Endodermal cell (in vitro differentiated cells): ENCODE measurements at regions not wholly inside any gene's neighbourhood (a gene's known extent, or its start where the extent isn't known, plus 50 kb on each side); places are given as distances from the start of the nearest gene placed in this dataset.

ENCODE experiments used
- DNase-seq: peaks from one replicate; pipeline ENCODE4 v3.0.0-alpha.2; 2017
- H3K27ac ChIP-seq: 2 replicates; pipeline ENCODE4 v1.5.1; 2013; ENCODE audit warnings: mild to moderate bottlenecking, low read depth, low read length, moderate library complexity
- H3K27me3 ChIP-seq: 2 replicates; pipeline ENCODE4 v1.6.1; 2013; ENCODE audit warnings: mild to moderate bottlenecking, low read length, moderate library complexity; ENCODE audit not compliant: insufficient read depth, control insufficient read depth, poor library complexity, severe bottlenecking
- H3K36me3 ChIP-seq: 2 replicates; pipeline ENCODE4 v1.7.0; 2013; ENCODE audit warnings: mild to moderate bottlenecking, low read length, moderate library complexity; ENCODE audit not compliant: control insufficient read depth, insufficient read depth
- H3K4me1 ChIP-seq: one replicate; pipeline ENCODE4 v1.7.0; 2013; ENCODE audit warnings: low read length; ENCODE audit not compliant: control insufficient read depth, insufficient read depth
- H3K4me3 ChIP-seq: 2 replicates; pipeline ENCODE4 v1.5.1; 2013; ENCODE audit warnings: mild to moderate bottlenecking, low read length, moderate library complexity
- H3K9ac ChIP-seq: 2 replicates; pipeline ENCODE4 v1.6.1; 2013; ENCODE audit warnings: mild to moderate bottlenecking, low read length, moderate library complexity; ENCODE audit not compliant: poor library complexity, severe bottlenecking; ENCODE audit errors: extremely low read depth
- H3K9me3 ChIP-seq: 2 replicates; pipeline ENCODE4 v1.6.1; 2013; ENCODE audit warnings: mild to moderate bottlenecking, low read length, moderate library complexity; ENCODE audit not compliant: control insufficient read depth
- H3K27ac Mint-ChIP-seq: 2 replicates; pipeline ENCODE4 v1.8.0; 2020; ENCODE audit warnings: mixed read lengths
- H3K27me3 Mint-ChIP-seq: 2 replicates; pipeline ENCODE4 v1.8.0; 2021; ENCODE audit warnings: mild to moderate bottlenecking, mixed read lengths; ENCODE audit not compliant: insufficient read depth
- H3K36me3 Mint-ChIP-seq: 2 replicates; pipeline ENCODE4 v1.8.0; 2020; ENCODE audit warnings: low read depth, mixed read lengths
- H3K4me1 Mint-ChIP-seq: 2 replicates; pipeline ENCODE4 v1.8.0; 2020; ENCODE audit warnings: mixed read lengths
- H3K4me3 Mint-ChIP-seq: 2 replicates; pipeline ENCODE4 v1.8.0; 2020; ENCODE audit warnings: mild to moderate bottlenecking, moderate library complexity, mixed read lengths
- H3K9me3 Mint-ChIP-seq: 2 replicates; pipeline ENCODE4 v1.8.0; 2020; ENCODE audit warnings: mild to moderate bottlenecking, mixed read lengths
- CTCF ChIP-seq: fragments of 200-600 bp; sonication (generic); conservative IDR thresholded peaks from 2 replicates; pipeline ENCODE4 v1.5.0; 2021; ENCODE audit warnings: antibody characterized with exemption, mild to moderate bottlenecking
- WGBS, 2 experiments: methylation state at CpG; one replicate each; pipeline versions ENCODE4 v1.1.5 to v1.1.7; 2013; ENCODE audit warnings: missing lambda C conversion rate in 2 of 2, mixed read lengths in 1 of 2; ENCODE audit not compliant: insufficient coverage in 1 of 2, insufficient read length in 1 of 2; 5-methylcytosine and 5-hydroxymethylcytosine counted together

- Histone ChIP-seq H3K4me3 (no peak overlapping the region), H3K4me1 (no peaks in the 10 kb centered on the region), H3K36me3 (no peaks in the 10 kb centered on the region), H3K27ac (no peak overlapping the region), H3K9me3 (no peaks in the 10 kb centered on the region), H3K9ac (no peak overlapping the region), H3K27me3 (no peaks in the 10 kb centered on the region)
- H3K4me3 Mint-ChIP-seq, result no peak overlapping the region
- H3K27ac Mint-ChIP-seq, result no peak overlapping the region
- H3K9me3 Mint-ChIP-seq, result no peaks in the 10 kb centered on the region
- DNase-seq, result no peak
- TF ChIP-seq CTCF, result no peak
- 76 to 92% methylated on average over 2 to 4 of the region's 4 CpGs for WGBS, 2 experiments
- H3K36me3 Mint-ChIP-seq, result no peaks in the 10 kb centered on the region
- H3K4me1 Mint-ChIP-seq, result no peaks in the 10 kb centered on the region
- no peaks in the 10 kb centered on the region for H3K27me3 Mint-ChIP-seq
These were observed 356.1 kb upstream of the ZEB2 start for GRCh38 chr2:144876013-144876412.

GRCh38 chr2:144875290-144875969 lies 355.5 kb upstream of the ZEB2 start:
- TF ChIP-seq CTCF, result no peak
- no peak overlapping the region for H3K4me3 Mint-ChIP-seq
- no peaks in the 10 kb centered on the region for H3K36me3 ChIP-seq
- H3K4me1 ChIP-seq, result no peaks in the 10 kb centered on the region
- no peak overlapping the region for H3K27ac ChIP-seq
- H3K9ac ChIP-seq, result no peak overlapping the region
- H3K36me3 Mint-ChIP-seq, result no peaks in the 10 kb centered on the region
- no peak overlapping the region for H3K27ac Mint-ChIP-seq
- no peaks in the 10 kb centered on the region for H3K9me3 ChIP-seq
- no peaks in the 10 kb centered on the region for H3K27me3 ChIP-seq
- no peak overlapping the region for H3K4me3 ChIP-seq
- H3K27me3 Mint-ChIP-seq, result no peaks in the 10 kb centered on the region
- no peaks in the 10 kb centered on the region for H3K4me1 Mint-ChIP-seq
- no peaks in the 10 kb centered on the region for H3K9me3 Mint-ChIP-seq
- no peak for DNase-seq
- 80 to 100% methylated on average over 1 to 3 of the region's 3 CpGs for WGBS, 2 experiments

DNA sequence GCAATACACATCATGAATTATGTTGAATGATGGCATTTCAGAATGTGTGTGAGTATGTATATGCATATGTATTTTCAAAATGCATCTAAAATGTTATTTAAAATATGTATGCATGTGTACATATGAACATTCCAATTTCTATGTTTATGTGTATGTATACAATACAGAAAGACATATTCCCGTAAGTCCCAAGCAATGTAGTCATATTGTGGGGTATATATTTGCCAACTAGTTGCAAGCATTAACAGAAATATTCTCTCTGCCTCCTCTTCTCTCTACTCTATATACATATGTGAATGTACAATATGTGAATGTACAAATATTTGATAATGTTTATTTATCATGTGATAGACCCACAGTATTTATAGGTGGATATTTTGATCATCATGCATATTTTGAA lies 345.8 kb upstream of the ZEB2 start:
- H3K27ac Mint-ChIP-seq, result no peak overlapping the region
- no peaks in the 10 kb centered on the region for H3K27me3 ChIP-seq
- H3K4me1 ChIP-seq, result no peaks in the 10 kb centered on the region
- H3K4me3 ChIP-seq, result no peak overlapping the region
- H3K9me3 ChIP-seq, result no peaks in the 10 kb centered on the region
- no peaks in the 10 kb centered on the region for H3K9me3 Mint-ChIP-seq
- H3K4me3 Mint-ChIP-seq, result no peak overlapping the region
- H3K9ac ChIP-seq, result no peak overlapping the region
- no peaks in the 10 kb centered on the region for H3K36me3 ChIP-seq
- H3K27me3 Mint-ChIP-seq, result no peaks in the 10 kb centered on the region
- DNase-seq, result no peak
- no CpG with 5 or more reads among the region's 1 CpG for WGBS, 2 experiments
- no peak overlapping the region for H3K27ac ChIP-seq
- H3K4me1 Mint-ChIP-seq, result no peaks in the 10 kb centered on the region
- no peak for TF ChIP-seq CTCF
- no peaks in the 10 kb centered on the region for H3K36me3 Mint-ChIP-seq
